Stimulated activated CD8-positive, alpha-beta memory T cell treated with anti-CD3 and anti-CD28 coated beads, Interleukin-15, amount 100 ng/mL, for 48 hours (primary cell): ENCODE measurements at regions not wholly inside any gene's neighbourhood (a gene's known extent, or its start where the extent isn't known, plus 50 kb on each side); places are given as distances from the start of the nearest gene placed in this dataset.
"Not testable (repeated sequence)": the region's sequence is repeated elsewhere in the genome, so short reads cannot be mapped to it uniquely, and the experiment has no call there.

ENCODE experiments used
- DNase-seq, 2 donors: peaks; one replicate each; pipeline ENCODE4 v3.0.0-alpha.2; 2020; ENCODE audit warnings: low read depth in 2 of 2

GRCh38 chr6:141877275-141877983 lies 255.3 kb upstream of the GJE1 start:
- DNase-seq: no peak

GRCh38 chr6:141874930-141875602 lies 257.7 kb upstream of the GJE1 start:
- DNase-seq: no peak

GRCh38 chr6:141869509-141869908 lies 263.2 kb upstream of the GJE1 start:
- DNase-seq: not testable (repeated sequence)

- no peak for DNase-seq
Measured at GRCh38 chr6:141867767-141868166, 265.0 kb upstream of the GJE1 start.

- no peak for DNase-seq
Measured at GRCh38 chr6:141866731-141867497, 265.8 kb upstream of the GJE1 start.

- no peak for DNase-seq
Measured at GRCh38 chr6:141851063-141851462, 281.7 kb upstream of the GJE1 start.

- DNase-seq: peak in 1 of 2 donors; percentile 1
Measured at GRCh38 chr6:141848029-141848890, 284.5 kb upstream of the GJE1 start.

- DNase-seq: no peak
Measured at GRCh38 chr6:141846639-141847038, 286.1 kb upstream of the GJE1 start.

- no peak for DNase-seq
Measured at GRCh38 chr6:141843178-141843834, 289.4 kb upstream of the GJE1 start.

GRCh38 chr6:141833001-141833655 lies 299.6 kb upstream of the GJE1 start:
- no peak for DNase-seq

- DNase-seq: no peak
Measured at GRCh38 chr6:141830530-141830929, 302.2 kb upstream of the GJE1 start.

- DNase-seq: no peak
Measured at GRCh38 chr6:141829566-141830360, 303.0 kb upstream of the GJE1 start.

GRCh38 chr6:141824350-141824749 lies 308.4 kb upstream of the GJE1 start:
- no peak for DNase-seq

GRCh38 chr6:141815039-141815438 lies 317.7 kb upstream of the GJE1 start:
- DNase-seq: not testable (repeated sequence)

GRCh38 chr6:141809901-141810300 lies 322.8 kb upstream of the GJE1 start:
- DNase-seq: no peak

GRCh38 chr6:141808662-141809061 lies 324.1 kb upstream of the GJE1 start:
- DNase-seq: no peak

- not testable (repeated sequence) for DNase-seq
Measured at GRCh38 chr6:141800973-141801372, 331.8 kb upstream of the GJE1 start.

GRCh38 chr6:141790921-141791320 lies 341.8 kb upstream of the GJE1 start:
- no peak for DNase-seq

- DNase-seq: no peak
Measured at GRCh38 chr6:141788096-141788495, 344.6 kb upstream of the GJE1 start.

- no peak for DNase-seq
Measured at GRCh38 chr6:141783585-141783984, 349.1 kb upstream of the GJE1 start.
